ENCODE measurements at regions not wholly inside any gene's neighbourhood (a gene's known extent, or its start where the extent isn't known, plus 50 kb on each side); places are given as distances from the start of the nearest gene placed in this dataset.

DNA sequence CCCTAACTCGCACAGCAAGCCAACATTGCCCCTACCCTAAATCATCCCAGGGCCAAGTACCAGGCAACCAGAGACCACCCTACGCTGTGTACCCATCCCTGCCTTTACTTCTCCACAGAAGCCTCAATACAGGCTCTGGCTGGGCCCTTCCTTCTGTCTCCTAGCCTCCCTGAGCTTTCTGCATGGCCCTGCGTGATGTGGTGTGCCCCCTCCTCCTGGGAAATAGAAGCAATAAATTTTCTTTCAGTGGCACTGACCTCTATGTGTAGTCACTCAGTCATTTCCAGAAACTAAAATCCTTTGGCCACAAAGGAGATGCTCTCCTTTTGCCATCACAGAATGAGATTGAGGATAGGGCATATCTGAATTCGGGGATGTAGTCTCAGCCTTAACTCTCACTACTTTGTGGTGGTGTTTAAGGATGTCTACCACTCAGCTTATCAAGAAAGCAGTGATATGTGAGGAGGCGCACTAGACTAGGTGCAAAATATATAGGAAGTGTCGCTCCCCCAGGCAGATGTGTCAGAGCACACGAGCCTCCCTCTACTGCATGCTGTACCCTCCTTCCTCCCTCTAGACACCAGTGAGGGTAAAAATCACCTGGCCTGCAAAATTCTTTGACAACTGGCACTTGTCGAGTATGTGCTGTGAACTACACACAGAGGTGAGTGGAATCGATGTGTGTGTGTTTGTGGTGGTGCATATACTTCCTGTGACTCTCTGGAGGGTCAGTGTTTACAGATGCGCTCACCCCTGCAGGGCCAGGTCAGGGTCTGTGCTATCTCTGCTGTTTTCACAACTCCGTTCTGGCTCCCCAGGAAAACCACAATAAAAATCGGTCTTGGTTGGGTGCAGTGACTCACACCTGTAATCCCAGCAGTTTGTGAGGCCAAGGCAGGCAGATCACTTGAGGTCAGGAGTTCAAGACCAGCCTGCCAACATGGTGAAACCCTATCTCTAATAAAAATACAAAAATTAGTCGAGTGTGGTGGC is 825.9 kb upstream of the IGFBP3 start:
- Histone ChIP-seq H3K79me2 (ENCODE audit: insufficient read depth, low read length) (no peaks in the 10 kb centered on the region), H3K27me3 (ENCODE audit: insufficient read depth, low read length) (no peaks in the 10 kb centered on the region), H3K9me3 (ENCODE audit: low read depth, low read length) (no peaks in the 10 kb centered on the region), H3K36me3 (ENCODE audit: insufficient read depth, low read length) (no peaks in the 10 kb centered on the region), H3K4me2 (ENCODE audit: insufficient read depth, low read length) (no peak overlapping the region), H4K20me1 (ENCODE audit: insufficient read depth, low read length) (no peaks in the 10 kb centered on the region), H3K27ac (ENCODE audit: low read depth, low read length) (no peak overlapping the region), H3K4me1 (ENCODE audit: insufficient read depth, low read length) (peaks cover 33% of the 10 kb centered on the region), H2AFZ (ENCODE audit: low read length) (no peak overlapping the region), H3K4me3 (ENCODE audit: insufficient read depth, low read length) (no peak overlapping the region)
- TF ChIP-seq, protein P1, sequence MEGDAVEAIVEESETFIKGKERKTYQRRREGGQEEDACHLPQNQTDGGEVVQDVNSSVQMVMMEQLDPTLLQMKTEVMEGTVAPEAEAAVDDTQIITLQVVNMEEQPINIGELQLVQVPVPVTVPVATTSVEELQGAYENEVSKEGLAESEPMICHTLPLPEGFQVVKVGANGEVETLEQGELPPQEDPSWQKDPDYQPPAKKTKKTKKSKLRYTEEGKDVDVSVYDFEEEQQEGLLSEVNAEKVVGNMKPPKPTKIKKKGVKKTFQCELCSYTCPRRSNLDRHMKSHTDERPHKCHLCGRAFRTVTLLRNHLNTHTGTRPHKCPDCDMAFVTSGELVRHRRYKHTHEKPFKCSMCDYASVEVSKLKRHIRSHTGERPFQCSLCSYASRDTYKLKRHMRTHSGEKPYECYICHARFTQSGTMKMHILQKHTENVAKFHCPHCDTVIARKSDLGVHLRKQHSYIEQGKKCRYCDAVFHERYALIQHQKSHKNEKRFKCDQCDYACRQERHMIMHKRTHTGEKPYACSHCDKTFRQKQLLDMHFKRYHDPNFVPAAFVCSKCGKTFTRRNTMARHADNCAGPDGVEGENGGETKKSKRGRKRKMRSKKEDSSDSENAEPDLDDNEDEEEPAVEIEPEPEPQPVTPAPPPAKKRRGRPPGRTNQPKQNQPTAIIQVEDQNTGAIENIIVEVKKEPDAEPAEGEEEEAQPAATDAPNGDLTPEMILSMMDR (IDR thresholded peaks at IDR 0.05; ENCODE audit: extremely low read depth, low read depth, low read length) = no peak
- no peak for DNase-seq (ENCODE audit: insufficient read length, low spot score, missing footprints)

DNA sequence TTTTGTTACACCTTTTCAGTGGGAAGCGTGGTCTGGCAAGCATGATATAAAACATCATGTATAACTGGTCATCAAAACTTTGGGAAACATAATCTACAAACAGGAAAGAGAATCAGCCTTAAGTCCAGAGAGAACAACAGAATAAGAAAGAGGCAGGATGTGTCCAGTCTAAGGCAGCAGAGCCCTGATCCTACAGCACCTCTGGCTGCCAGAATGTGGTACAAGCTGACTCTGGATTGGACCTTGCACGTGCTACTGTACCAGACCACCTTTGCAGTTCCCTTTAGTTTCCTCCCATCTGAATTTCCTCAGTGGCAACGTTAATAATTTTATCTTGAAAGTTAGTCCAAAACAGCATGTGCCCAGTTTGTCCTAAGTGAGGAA is 824.6 kb upstream of the IGFBP3 start:
- no peaks in the 10 kb centered on the region for H3K79me2 ChIP-seq (ENCODE audit: insufficient read depth, low read length)
- H3K36me3 ChIP-seq (ENCODE audit: insufficient read depth, low read length) = no peaks in the 10 kb centered on the region
- TF ChIP-seq, protein P1 (IDR thresholded peaks at IDR 0.05; ENCODE audit: extremely low read depth, low read depth, low read length) = peak; percentile 37
- H3K27ac ChIP-seq (ENCODE audit: low read depth, low read length) = peak overlapping the region; percentile 38
- H4K20me1 ChIP-seq (ENCODE audit: insufficient read depth, low read length) = no peaks in the 10 kb centered on the region
- peak overlapping the region; percentile 39 for H2AFZ ChIP-seq (ENCODE audit: low read length)
- no peak overlapping the region for H3K4me3 ChIP-seq (ENCODE audit: insufficient read depth, low read length)
- no peak overlapping the region for H3K4me2 ChIP-seq (ENCODE audit: insufficient read depth, low read length)
- DNase-seq (ENCODE audit: insufficient read length, low spot score, missing footprints) = no peak
- no peaks in the 10 kb centered on the region for H3K27me3 ChIP-seq (ENCODE audit: insufficient read depth, low read length)
- H3K4me1 ChIP-seq (ENCODE audit: insufficient read depth, low read length) = peaks cover 23% of the 10 kb centered on the region
- H3K9me3 ChIP-seq (ENCODE audit: low read depth, low read length) = no peaks in the 10 kb centered on the region

DNA sequence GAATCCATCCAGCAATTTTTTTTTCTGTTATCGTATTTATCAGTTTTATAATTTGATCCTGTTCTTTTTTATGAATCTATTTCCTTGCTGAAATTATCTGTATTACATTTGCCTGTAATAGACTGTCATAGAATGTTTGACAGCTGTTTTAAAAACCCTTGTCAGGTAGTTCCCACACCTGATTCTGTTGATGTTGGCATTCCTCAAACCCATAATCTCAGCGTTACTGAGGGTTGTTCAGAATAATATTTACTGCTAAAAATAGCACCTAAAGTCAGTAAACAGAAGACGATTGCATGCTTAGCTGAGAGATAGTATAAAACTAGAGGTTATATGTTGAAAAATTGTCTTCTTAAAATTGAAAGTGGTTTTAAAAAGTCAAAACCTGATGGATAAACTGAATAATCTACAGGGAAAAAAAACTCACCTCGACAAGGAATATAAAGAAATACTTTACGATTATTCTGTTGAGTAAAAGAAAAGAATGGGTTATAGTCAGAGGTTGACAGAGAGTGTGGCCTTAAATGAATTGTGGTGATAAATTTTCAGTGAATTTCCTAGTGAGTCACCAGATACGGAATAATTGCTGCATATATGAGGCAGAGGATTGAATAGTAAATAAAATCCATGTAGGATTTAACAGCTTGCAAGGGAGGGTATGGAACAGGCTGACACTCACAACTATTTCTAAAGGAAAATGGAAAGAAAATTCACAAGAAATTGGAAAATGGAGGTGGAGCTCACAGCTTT is 824.1 kb upstream of the IGFBP3 start:
- no peaks in the 10 kb centered on the region for H3K9me3 ChIP-seq (ENCODE audit: low read depth, low read length)
- no peak overlapping the region for H3K4me3 ChIP-seq (ENCODE audit: insufficient read depth, low read length)
- peak overlapping the region; percentile 39 for H2AFZ ChIP-seq (ENCODE audit: low read length)
- DNase-seq (ENCODE audit: insufficient read length, low spot score, missing footprints) = no peak
- peak overlapping the region; percentile 38 for H3K27ac ChIP-seq (ENCODE audit: low read depth, low read length)
- no peak overlapping the region for H3K4me2 ChIP-seq (ENCODE audit: insufficient read depth, low read length)
- TF ChIP-seq, protein P1 (IDR thresholded peaks at IDR 0.05; ENCODE audit: extremely low read depth, low read depth, low read length) = no peak
- peaks cover 23% of the 10 kb centered on the region for H3K4me1 ChIP-seq (ENCODE audit: insufficient read depth, low read length)
- no peaks in the 10 kb centered on the region for H3K36me3 ChIP-seq (ENCODE audit: insufficient read depth, low read length)
- H4K20me1 ChIP-seq (ENCODE audit: insufficient read depth, low read length) = no peaks in the 10 kb centered on the region
- H3K79me2 ChIP-seq (ENCODE audit: insufficient read depth, low read length) = no peaks in the 10 kb centered on the region
- no peaks in the 10 kb centered on the region for H3K27me3 ChIP-seq (ENCODE audit: insufficient read depth, low read length)

DNA sequence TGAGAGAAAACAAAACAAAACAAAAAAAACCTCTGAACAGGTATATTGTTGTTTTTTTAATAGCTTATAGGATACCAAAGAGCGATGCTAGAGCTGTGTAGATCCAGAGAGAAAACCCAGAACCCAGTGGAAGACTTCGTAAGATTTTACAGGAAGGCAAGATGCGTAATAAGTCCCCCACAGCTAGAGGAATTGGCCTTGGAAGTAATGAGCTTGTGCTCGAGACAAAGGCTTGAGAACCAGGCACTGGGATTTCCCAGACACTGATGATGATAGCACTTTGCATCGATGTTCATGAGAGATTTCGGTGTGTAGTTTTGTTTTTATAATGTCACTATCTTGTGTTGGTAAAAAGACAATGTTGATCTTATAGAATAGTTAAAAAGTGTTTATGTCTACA is 821.5 kb upstream of the IGFBP3 start:
- H3K4me1 ChIP-seq (ENCODE audit: insufficient read depth, low read length) = peaks cover 13% of the 10 kb centered on the region
- TF ChIP-seq, protein P1 (IDR thresholded peaks at IDR 0.05; ENCODE audit: extremely low read depth, low read depth, low read length) = no peak
- no peak overlapping the region for H2AFZ ChIP-seq (ENCODE audit: low read length)
- no peaks in the 10 kb centered on the region for H4K20me1 ChIP-seq (ENCODE audit: insufficient read depth, low read length)
- DNase-seq (ENCODE audit: insufficient read length, low spot score, missing footprints) = no peak
- H3K9me3 ChIP-seq (ENCODE audit: low read depth, low read length) = no peaks in the 10 kb centered on the region
- no peaks in the 10 kb centered on the region for H3K27me3 ChIP-seq (ENCODE audit: insufficient read depth, low read length)
- H3K27ac ChIP-seq (ENCODE audit: low read depth, low read length) = no peak overlapping the region
- no peaks in the 10 kb centered on the region for H3K36me3 ChIP-seq (ENCODE audit: insufficient read depth, low read length)
- H3K79me2 ChIP-seq (ENCODE audit: insufficient read depth, low read length) = no peaks in the 10 kb centered on the region
- no peak overlapping the region for H3K4me3 ChIP-seq (ENCODE audit: insufficient read depth, low read length)
- H3K4me2 ChIP-seq (ENCODE audit: insufficient read depth, low read length) = no peak overlapping the region

All from osteoblast (primary cell).